SW 1271 (cell line): ENCODE measurements at regions not wholly inside any gene's neighbourhood (a gene's known extent, or its start where the extent isn't known, plus 50 kb on each side); places are given as distances from the start of the nearest gene placed in this dataset.
"Not testable (repeated sequence)": the region's sequence is repeated elsewhere in the genome, so short reads cannot be mapped to it uniquely, and the experiment has no call there.

Experiments used
- DNase-seq, 2 experiments: peaks; one replicate each; lab custom pipeline; 2025; lab: John Stamatoyannopoulos, UW

DNA sequence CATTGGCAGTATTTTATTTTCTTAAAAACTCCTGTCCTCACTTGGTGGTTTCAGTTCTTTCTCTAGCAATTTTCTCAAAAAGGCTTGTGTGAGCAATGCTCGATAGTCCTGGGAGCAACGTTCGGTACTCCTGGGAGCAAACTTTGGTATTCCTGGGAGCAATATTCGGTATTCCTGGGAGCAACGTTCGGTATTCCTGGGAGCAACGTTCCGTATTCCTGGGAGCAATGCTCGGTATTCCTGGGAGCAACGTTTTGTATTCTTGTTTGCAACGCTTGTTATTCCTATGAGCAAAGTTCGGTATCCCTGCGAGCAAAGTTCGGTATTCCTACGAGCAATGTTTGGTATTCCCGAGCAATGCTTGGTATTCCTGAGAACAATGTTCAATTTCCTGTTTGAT, 362.0 kb upstream of the ADARB2 start:
- DNase-seq, result no peak

DNA sequence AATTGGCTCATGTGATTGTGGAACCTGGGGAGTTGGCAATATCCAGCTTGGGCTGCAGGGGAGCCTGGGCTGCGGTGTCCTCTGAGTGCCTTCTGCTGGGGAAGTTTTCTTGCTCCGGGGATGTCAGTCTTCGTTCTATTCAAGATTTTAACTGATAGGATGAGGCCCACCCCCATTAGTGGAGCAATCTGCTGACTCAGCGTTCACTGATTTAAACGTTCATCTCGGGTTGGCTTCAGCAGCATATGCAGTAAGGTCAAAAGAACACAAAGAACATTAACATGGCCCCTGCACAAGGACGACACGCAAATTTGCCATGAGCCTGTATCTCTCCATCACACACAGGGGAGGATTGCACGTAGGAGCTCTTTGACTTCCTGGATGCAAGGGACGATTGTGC, 360.6 kb upstream of the ADARB2 start:
- DNase-seq, result no peak

DNA sequence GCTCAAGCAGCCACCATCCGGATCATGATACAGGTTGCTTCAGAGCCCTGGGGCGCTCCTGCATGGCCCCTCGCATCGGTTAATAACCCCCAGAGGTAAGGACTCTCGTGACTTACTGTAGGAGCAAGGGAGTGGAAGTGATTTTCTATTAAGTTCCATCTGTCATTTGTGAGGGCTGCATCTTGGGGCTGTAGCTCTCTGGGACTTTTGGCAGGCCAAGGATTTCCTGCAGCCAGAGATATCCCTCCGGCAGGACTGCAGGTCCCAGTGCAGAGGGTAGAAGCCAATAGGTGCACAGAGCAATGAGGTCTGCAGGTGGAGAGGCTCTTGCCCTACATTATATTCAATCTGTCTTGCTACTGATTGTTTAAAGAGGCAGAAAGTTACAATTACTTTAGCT, 356.8 kb upstream of the ADARB2 start:
- no peak for DNase-seq

DNA sequence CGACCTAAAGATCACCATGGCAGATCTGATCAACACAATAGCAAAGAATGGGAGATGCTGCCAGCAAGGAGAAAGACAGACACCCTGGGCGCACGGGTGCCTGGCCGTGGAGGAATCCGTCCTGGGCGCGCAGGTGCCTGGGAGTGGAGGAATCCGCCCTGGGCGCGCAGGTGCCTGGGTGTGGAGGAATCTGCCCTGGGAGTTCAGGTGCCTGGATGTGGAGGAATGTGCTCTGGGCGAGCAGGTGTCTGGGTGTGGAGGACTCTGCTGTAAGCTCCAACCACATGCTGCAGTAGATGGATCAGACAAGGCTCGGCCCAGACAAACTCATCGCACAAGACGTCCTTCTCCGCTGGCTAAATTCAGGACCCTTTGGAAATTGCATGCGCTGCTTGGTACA, 346.3 kb upstream of the ADARB2 start:
- DNase-seq, result no peak

DNA sequence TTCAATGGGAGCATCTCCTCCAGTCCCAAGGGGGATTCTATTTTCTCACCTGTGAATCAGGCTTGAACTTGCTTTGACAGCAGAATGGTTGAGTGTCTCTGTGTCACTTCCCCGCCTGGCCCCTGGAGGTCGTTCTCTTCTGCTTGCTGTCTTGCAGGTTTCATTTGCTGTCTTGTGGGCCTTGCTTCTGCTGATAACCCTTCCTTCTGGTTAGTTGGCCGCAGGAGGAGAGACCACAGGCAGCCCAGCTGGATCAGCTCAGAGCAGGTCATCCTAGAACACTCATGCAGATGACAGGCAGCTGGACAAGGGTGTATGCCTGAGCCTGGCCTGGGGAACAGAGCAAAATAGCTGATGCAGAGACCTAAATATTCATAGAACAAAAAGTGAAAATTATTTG, 344.2 kb upstream of the ADARB2 start:
- DNase-seq, result peak in 1 of 2 experiments; percentile 2

DNA sequence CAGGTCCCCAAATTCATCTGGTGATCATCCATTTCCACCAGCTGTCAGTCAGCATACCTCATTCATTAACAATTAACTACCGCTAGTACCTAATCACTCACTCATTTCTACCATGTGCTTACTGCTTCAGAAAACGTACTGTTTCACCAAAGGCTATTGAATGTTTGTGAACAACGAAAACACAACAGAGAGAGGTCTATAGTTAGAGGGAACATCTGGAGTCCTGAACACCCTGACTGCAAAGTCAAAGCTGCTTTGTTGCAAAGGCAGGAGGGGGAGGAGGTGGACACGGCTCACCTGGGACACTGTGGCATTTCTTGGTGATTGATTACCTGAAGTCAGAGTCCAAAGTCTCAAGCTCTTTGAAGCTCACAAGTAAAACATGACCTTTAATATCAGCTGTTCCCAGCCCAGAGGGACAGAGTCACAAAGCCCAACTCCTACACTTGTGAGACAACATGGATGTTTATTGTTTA, 342.3 kb upstream of the ADARB2 start:
- no peak for DNase-seq

DNA sequence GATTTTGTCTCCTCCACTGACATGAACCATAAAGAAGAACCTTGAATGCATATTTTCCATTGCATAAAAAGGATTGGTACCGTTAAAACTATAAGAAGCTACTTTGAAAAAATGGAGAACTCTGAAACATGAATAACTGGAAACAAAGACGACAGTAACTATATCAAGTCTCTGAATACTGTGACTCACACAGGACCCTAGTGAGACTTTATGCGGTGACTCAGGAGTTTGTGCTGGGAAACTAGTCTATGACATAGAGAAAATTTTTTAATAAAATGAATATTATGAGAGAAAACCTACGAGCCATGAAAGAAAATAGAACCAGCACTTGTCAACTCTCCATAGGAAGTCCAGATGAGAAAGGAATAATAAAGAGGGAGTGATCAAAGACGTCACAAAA, 339.9 kb upstream of the ADARB2 start:
- no peak for DNase-seq

DNA sequence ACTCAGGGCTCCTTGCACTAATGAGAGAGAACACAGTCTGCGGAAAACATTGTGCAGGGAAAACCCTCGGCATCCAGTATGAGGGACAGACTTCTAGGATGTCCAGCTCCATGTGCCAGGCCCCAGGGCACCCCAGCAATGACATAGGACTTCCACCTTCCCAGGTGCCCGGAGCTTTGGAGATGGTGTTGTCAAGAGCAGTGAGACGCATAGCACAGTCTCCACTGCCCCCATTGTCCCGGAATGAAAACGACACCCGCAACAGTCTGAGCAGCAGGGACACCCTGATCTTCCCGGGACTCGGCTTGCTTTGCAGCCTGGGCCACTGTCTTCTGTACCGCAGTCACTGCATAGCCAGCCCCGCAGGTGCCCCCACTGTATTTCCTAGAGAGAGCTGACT, 339.2 kb upstream of the ADARB2 start:
- DNase-seq, result no peak

DNA sequence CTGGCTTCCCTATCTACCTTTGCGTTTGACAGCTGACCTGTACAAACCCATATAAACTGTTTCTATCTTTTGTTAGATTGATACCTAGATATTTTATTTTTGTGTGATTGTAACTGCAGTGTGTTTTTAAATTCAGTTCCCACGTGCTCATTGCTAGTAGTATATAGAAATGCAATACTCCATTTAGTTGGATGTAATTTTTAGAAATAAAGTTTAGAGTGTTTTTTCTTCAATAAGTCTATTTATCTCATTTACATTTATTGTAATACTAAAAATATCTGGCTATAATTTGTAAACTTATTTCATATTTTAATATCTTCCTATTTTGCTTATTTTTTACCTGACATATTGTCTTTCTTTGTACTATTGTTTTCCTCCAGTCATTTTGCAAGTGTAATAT, 329.7 kb upstream of the ADARB2 start:
- DNase-seq, result no peak

DNA sequence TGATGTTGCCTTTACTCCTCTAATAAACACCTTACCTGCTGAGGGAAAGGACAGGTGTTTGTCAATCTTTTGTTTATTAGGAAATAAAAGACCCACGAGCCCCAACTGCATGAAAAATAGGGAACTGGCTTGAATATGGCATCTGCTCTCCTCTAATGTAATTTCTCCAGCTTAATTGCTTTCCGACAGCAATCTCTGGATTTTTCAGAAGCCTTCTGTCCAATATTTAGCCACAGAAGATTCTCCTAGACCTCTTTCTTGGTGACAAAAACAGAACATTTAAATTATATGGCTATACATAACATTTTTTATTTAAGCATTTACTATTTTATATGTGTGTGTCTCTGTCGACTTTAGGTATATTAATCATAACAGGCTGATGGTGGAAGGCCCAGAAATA, 317.4 kb upstream of the ADARB2 start:
- no peak for DNase-seq

DNA sequence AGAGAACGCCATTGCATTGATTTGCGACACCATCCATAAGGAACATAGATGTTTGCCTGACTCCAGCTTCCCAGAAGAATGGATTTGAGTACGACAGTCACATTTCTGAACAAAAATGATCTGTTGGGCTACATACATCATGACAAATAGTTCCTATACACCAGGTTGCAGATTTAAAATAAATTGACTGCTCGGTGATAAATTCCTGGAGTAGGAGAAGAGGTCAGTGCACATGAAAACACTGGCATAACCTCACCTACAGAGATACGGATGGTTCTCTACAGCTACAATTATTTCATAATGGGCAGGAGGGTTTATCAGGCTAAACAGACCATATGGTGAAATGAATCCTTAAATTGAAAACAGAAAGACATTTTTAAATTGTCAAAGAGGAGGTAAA, 316.5 kb upstream of the ADARB2 start:
- DNase-seq, result no peak

DNA sequence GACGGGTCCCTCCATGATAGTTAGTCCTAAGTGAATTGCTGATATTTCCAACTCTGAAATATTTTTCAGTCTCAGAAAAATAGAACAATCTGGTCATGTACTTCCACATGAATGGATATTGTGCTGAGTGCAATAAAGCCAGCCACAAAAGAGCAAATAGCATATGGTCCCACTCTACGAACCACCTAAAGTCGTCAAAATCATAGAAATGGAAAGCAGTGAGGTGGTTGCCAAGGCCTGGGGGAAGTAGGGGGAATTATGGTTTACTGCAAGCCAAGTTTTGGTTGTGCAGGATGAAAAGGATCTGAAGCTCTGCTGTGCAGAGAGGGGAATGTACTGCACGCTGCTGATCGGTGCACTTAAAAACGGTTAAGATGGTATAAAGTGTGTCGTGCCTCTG, 313.8 kb upstream of the ADARB2 start:
- no peak for DNase-seq

DNA sequence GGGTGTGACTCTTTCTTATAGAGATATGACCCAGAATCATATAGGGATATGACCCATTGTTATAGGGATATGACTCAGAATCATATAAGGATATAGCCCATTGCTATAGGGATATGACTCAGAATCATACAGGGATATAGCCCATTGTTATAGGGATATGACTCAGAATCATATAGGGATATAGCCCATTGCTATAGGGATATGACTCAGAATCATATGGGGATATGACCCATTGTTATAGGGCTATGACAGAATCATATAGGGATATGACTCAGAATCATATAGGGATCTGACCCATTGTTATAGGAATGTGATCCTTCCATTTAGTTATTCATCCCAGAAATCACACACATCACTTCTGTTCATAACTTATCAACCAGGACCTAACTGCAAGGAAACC, 312.2 kb upstream of the ADARB2 start:
- DNase-seq, result no peak

DNA sequence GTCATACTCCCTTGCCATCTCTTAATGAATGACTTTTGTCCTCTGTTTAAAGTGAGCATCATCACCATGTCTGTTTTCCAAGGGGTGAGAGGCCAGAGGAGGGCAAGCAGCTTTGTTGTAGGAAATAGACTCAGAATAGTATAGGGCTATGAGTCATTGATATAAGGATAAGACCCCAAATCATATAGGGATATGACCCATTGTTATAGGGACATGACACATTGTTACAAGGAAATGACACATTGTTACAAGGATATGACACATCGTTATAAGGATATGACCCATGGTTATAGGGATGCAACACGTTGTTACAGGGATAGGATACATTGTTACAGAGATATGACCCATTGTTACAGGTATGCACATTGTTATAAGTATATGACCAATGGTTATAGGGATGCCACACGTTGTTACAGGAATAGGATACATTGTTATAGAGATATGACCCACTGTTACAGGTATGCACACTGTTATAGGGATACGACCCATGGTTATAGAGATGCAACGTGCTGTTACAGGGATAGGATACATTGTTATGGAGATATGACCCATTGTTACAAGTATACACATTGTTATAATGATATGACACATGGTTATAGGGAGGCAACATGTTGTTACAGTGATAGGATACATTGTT, 311.1 kb upstream of the ADARB2 start:
- DNase-seq, result no peak

DNA sequence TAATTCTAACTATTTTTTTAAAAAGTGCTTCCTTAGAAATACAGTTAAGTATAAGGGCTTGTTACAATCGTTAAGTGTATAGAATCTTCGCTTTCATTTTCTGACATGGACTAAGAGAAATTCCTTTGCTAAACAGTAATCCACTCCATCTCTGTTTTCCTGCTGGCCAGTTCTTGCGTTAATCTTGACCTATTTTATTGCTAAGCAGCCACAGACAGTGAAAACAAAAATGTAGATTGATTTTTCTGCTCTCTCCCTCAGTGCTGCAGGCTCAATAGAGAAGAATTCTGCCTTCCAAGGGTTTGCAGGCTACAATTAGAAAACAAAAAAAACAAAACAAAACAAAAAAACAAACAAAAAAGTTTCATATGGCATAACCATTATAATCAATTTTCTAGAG, 310.4 kb upstream of the ADARB2 start:
- no peak for DNase-seq

DNA sequence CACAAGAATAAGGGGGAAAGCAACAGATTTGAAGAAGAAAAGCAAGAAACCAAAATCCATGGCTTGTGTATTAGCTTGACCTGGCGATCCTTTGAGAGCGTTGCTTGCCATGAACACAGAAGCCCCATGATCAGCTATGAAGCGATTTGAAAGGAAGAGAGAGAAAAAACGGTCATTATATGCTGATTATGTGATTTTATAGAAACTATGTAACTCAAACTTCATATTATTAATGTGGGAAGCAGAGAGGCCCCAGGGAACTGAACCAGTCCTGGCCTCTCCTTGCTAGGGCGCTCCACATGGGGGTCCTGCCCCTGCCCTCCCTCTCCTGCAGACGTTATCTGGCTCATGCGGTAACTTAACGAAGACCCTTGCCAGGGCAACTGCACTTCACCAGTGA, 306.1 kb upstream of the ADARB2 start:
- no peak for DNase-seq

DNA sequence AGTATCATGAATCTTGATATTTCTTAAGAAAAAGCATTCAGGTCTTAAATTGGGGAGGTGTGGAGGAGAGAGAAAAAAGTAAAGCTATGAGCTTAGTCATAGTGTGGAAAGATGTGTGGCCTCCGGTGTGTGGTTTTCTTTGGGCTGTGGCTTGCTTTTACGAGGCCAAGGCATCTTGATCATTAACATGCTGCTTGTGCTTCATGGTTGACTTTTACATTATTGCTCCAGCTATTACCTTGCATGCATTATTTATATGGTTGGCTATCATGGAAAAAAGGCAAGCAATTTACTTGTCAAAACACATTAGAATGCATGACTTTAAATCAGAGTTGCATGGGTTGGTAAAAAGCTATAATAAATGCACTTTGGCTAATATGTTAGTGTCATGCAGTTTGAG, 300.7 kb upstream of the ADARB2 start:
- no peak for DNase-seq

DNA sequence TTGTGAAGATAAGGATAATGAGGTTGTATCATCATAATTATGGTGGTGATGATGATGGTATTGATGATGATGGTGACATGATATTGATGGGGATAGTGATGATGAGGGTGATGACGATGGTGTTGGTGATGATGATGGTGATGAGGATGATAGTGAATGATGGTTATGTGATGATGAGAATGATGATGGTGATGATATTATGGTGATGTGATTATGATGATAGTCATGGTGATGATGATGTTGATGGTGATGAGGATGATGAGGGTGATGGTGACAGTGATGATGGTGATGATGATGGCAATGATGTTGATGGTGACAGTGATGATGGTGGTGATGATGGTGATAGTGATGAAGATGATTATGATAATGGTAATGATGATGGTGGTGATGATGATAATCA, 299.9 kb upstream of the ADARB2 start:
- DNase-seq, result no peak

DNA sequence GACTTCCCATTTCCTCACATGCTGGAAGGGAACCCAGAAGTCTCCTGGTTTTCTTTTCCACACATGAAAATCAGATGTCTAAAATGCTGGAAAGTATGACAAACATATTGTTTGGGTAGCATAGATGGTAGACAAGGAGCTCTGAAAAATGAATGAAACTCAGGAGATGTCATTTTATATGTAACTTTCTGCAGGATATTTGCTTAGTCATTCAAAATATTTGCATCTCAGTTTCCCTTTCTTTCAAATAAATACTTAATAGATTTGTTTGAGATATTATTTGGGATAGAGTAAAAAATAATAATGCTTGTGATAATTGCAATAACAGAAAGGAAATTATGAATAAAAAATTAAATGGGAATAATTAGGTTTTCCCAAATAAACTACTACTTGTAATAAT, 298.9 kb upstream of the ADARB2 start:
- no peak for DNase-seq

DNA sequence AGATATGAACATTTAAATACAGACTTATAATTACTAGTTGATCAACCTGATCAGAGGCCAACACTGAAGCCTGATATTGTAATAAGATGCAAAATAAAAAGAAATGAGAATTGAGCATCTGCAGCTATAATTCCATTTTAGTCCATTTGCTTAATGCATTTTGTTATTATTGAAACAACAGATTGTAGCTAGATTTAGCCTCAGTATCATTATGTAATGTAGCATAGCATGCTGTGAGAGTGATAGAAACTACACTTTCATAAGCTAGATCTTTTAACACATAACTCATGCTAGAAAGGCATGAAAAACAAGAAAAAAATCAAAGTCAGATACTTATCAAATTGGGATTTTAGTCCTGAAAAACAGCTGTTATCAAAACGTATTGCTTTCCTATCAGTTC, 292.7 kb upstream of the ADARB2 start:
- DNase-seq, result no peak

DNA sequence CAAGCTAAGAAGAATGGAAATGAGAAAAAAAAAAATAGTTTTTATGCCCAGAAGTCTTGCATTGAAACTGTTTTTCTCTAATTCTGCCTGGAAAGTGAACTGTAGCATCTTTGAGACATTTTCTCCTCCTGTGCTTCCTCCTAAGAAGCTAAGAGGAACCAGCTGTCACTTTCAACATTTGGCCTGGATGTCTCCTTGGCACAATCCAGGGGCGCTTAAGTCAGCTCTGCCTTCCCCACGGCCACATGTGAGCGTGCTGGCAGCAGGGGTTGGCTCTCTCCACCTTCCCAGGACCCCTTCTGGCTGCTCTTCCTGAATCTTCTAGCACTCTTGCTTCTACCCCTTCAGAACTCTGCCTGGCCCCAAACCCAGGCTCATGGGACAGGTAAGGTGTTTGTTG, 289.6 kb upstream of the ADARB2 start:
- DNase-seq, result no peak

DNA sequence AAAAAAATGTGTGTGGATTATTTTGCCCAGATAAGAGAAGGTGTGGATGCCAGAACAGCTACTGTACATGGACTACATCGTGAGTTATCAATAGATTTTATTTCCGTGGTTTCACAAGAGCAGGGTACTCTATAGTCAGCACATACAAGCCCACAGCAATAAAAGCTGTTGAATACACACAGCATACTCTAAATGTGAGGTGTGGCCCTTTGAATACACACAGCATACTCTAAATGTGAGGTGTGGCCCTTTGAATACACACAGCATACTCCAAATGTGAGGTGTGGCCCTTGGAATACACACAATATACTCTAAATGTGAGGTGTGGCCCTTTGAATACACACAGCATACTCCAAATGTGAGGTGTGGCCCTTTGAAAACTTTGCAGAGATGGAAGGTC, 287.4 kb upstream of the ADARB2 start:
- not testable (repeated sequence) for DNase-seq

DNA sequence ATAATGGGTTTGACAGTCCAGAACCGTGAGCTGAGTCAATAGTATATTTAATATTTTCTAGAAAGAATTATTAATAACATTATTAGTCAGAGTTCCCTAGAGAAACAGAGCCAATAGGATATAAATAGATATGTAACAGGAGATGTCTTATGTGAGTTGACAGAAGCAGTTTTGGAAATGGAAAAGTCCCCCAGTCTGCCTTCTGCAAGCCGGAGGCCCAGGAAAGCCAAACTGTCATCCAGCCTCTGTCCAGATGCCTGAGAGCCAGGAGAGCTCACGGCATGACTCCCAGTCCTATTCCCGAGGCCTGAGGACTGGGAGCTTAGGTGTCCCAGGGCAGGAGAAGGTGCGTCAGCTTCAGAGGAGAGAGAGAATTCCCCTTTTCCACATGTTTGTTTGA, 286.4 kb upstream of the ADARB2 start:
- DNase-seq, result no peak

DNA sequence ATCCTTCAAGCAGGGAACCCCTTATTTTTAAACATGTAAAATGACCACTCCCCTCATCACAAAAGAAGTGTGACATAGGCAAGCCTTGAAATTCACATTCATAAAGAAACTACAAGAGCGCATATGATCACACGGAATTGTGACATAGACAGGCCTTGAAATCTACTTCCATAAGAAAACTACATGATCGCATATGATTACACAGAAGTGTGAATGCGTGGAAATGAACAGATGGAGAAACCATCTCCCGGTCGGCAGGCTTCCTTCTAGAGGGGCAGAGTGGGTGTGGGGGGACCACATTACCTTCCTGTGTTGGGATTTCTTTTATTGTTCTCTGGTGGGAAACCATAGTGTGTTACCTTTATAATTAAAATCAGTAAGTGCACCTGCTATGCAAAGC, 285.1 kb upstream of the ADARB2 start:
- DNase-seq, result no peak

DNA sequence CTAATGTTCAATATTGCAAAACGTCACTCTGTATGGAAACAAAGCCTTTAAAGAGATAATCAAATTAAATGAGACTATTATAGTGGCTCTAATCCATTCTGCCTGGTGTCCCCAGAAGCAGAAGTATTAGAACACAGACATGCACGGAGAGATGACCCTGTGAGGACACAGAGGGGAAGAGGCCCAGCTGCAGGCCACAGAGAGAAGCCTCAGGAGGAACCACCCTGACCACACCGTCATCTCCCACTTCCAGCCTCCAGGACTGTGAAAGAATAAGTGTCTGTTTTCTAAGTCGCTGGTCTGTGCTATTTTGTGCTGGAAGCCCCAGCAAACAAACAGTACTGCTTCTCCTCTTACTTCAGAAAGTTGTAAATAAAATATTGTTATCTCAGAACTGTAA, 283.5 kb upstream of the ADARB2 start:
- no peak for DNase-seq
